ENCODE measurements at regions not wholly inside any gene's neighbourhood (a gene's known extent, or its start where the extent isn't known, plus 50 kb on each side); places are given as distances from the start of the nearest gene placed in this dataset.
A peak's percentile ranks its signal among the peaks of the same experiment; 100 is the strongest.

DNA sequence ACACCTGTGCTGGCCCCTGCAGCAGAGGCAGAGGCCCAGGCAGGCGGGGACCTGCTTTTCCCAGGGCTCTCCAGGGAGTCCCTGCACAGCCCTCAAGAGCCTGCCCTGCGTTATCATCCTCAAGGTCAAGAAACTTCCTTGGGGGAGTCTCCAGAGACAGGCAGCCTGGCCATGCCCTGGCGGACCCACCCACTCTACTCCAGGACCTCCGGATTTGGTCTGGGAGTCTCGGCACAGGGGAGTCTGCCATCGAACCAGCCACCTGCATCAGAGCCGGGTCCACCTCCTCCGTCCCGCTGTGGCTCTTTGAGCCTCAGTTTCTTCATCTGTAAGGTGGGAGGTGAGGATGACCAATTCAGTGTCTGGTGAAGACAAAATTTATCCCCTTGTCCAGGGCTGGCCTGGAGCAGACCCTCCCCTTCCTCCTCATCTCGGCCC, 75.3 kb upstream of the TNRC6C start:
- no peak for DNase-seq

DNA sequence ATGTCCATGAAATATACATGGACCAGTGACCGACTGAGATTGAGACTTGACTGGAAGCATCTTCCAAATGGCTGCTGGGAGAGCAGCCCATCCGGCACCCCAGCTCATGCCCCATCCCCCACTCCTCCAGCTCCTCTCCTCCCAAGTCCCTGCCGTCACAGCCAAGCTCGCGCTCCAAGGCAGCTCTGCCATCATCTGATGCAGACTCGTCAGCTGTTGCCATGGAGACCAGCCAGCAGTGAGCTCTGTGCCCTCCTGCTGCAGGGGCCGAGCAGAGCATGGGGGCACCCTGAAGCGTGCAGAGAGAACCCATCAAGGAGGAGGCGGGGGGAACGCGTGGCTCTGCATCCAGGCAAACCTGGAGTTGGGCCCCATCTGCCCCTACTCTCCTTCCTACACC, 74.5 kb upstream of the TNRC6C start:
- DNase-seq = peak; percentile 14

DNA sequence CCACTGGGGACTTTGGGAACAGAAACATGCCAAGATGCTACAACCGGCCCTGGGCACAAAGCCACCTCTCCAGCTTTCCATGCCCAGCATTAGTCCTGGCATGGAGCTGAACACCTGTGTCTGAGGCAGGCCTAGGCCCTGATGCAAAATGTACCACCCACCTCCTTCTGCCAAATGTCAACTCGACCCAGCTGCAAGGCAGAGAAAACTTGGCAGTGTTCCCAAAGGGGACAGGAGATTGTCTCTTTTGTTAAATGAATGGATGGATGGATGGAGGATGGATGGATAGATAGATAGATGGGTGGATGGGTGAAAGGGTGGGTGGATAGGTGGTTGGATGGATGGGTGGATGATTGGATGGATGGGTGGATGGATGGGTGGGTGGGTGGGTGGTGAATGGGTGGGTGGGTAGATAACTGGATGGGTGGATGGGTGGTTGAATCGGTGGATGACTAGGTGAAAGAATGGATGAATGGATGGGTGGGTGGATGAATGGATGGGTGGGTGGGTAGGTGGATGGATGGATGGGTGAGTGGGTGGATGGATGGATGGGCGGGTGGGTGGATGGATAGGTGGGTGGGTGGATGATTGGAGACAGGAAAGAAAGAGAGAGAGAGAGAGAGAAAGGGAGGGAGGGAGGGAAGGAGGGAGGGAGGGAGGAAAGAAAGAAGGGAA, 73.4 kb upstream of the TNRC6C start:
- DNase-seq = no peak

DNA sequence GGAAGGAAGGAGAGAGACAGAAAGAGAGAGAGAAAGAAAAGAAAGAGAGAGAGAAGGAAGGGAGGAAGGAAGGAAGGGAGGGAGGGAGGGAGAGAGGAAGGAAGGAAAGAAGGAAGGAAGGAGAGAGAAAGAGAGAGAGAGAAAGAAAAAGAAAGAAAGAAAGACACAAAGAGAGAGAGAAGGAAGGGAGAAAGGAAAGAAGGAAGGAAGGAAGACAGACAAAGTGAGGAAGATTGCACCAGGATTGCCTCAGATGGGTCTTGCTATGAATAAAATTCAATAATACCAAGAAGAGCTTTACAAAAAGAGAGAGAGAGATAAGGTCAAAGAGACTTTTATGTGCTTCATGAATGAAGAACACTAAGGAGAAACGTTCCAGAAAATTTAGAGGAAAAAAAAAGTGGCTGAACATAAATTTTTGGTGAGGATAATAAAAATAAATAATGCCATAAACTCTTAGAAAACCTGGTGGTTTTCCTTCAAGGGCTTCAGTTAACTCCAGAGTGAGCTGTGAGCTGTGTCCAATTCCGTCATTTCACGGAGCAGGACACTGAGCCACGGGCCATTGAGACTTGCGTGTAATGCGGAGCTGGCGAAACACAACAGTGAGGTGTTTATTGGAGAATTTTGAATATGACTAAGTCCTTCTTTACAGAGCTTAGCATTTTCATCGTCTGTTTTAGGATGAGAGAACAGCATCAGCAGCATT, 72.7 kb upstream of the TNRC6C start:
- no peak for DNase-seq

DNA sequence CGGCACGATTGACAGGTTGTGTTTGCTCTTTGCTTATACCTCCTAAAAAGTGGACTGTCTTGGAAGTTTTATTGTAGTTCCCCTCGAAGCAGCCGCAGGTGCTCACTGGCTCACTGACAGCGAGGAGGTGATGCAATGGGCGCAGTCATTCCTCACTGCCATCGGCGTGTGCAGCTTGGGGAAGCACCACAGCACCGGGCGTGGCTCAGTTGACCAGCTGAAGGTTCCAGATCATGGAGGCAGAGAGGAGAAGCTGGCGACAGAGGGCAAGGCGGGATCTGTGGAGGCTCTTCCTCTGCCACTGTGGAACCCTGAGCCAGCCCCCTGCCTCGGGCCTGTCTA, 72.1 kb upstream of the TNRC6C start:
- DNase-seq = no peak

DNA sequence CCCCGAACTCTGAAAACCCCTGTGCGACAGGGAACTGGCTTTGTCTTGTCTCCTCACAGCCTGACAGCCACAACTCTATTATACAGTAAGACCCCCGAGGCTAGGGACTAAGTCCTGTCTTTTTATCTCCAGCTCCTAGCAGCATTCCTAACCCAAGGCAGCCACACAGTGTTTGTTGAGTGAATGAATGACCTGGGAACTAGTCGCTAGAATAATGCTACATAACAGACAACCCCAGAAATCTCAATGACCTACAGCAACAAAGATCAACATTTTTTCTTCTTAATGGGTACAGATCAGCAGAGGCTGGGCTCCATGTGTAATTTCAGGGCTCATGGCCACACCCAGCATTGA, 71.4 kb upstream of the TNRC6C start:
- DNase-seq = no peak

DNA sequence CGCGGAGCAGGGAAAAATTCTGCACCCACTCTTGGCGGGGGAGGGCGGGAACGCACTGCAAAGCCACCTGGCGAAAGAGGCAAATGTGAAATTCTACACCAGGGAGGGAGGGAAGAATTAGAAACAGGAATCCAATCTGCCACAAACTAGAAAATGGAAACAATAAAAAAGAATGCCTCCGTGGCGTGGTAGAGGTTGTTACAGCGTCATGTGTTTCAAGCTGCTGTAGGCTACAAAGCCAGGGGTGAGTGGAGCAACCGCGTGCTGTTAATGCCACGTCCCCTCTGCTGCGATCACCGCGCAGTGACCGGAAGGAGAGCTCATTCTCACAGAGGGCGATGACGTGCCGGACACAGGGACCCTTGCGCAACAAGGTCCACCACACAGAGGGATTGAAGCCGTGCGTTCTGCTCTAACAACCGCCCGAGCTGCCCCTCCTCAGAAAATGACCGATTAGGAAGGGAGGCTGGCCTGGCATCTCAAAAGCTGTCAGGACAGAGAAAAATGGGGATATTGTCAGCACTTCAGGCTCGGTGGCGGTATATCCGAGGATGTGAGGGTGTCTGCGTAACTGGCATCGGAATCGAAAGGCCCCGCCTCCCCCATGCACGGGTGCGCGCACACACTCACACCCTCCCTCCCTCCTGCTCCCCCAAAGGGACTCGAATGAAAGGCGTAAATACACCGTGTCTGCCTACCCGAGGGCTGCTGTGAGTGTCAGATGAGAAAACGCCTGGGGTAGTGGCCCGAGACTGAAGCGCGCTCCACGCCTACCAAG, 70.8 kb upstream of the TNRC6C start:
- peak; percentile 36 for DNase-seq

DNA sequence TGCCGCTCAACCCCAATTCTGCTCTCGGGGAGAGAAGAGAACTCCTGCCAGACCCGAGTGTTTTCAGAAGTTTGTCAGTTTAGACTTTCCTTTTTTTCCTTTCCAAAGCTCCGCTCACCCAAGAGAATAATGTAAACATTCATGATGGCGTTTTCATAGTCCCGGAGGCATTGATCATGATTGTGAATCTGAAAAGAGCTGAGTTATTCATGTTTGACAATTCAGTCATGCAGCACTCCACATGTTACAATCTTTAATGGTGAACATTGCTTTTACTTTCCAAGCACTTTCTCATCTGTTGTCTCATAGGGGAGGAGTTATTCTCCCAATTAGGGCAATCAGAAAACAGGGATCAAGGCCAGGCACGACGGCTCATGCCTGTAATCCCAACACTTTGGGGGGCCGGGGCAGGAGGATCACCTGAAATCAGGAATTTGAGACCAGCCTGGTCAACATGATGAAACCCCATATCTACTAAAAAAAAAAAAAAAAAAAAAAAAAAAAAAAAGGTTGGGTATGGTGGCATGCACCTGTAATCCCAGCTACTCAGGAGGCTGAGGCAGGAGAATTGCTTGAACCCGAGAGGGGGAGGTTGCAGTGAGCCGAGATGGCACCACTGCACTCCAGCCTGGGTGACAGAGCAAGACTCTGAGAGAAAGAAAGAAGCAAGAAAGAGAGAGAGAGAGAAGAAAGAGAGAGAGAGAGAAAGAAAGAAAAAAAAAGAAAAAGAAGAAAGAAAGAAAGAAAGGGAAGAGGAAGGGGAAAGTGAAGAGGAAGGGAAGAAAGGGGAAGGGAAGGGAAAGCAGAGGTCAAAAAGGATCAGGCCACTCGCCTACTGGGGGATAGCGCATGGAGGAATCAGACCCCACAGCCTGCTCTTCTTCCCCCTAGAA, 70.0 kb upstream of the TNRC6C start:
- DNase-seq = no peak

DNA sequence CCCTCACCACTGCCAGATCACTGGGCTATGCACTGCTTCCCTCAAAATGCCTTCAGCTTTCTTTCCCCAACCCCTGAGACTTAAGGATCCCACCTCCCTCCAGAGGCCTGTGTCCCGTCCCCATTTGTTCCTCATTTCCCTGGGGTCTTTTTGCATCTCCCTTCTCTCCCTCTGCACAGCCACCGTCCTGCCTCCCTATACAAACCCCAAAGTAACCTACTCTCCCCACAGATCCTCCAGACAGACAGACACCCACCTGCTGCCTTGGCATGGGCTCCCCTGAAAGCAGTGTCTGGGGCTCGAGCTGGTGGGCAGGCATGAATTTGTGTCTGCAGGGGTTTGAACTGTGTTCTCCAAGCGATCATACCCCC, 69.4 kb upstream of the TNRC6C start:
- DNase-seq = no peak

DNA sequence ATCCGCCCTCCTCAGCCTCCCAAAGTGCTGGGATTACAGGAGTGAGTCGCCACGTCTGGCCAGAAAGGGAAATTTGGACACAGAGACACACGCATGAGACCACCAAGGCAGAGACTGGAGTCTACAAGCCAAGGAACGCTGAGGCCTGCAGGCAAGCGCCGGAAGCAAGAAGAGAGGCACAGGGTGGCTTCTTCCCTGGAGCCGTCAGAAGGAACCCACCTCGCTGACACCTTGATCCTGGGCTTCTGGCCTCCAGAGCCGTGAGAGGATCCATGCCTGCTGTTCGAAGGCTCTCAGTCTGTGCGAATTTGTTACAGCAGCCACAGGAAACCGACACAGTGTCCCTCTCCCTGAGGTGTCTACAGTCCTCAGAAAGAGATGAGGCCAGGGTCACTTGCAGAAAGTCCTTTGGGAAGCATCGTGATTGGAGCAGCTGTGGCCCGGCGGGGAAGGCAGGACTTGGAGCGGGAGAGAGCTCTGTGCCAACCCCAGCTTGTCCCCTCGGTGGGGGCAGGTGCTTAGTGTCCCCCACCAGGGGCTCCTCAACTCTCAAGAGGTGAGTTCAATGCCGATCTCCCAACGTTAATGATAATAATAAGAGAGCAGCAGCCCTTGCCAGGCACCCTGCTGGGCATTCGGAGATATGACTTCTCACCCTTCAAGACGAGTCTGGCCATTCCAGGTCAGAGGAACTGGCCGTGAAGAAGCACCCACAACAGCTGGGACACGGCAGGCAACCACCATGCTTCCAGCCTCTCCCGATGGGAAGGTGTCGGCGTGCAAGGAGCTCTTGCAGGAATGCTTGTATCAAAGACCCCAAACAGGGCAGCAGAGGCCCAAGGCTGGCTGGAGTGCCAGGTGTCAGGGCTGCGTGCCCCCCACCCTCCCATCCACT, 68.4 kb upstream of the TNRC6C start:
- DNase-seq = no peak

DNA sequence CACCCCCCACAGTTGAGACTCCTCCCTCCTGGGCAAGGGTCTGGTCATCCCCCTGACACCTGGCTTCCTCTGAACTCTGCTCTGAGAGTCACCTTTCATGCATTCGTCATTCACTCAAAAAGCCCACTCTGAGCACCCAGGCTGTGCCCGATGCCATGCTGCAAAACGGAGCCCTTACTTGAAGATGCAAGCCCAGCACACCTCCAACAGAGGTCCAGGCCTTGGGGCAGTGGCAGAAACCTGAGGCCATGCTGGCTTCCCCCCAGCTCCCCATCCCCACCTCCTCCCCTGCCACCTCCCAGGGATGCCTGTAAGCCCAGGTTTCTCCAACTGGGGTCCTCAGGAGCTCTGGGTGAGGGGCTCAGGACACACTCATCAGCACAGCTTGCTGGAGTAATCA, 67.7 kb upstream of the TNRC6C start:
- DNase-seq = no peak

DNA sequence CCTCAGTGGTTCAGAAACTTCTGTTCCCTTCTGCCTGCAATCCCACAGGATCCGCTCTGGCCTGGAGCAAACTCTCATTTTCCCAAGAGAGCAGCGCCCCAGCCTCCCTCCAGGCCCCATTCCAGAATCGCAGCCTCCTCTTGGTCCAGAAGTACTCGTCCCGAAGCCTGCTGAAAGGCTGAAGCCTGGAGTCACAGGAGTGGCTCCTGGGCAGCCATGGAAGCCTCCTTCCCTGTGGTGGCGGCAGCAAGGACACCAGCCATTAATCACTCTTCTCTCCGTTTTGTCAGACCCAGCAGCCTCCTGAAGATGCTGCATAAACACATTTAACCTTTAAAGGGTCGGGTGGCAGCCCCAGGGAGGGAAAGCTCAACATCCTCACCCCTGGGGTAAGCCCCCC, 66.9 kb upstream of the TNRC6C start:
- DNase-seq = no peak

DNA sequence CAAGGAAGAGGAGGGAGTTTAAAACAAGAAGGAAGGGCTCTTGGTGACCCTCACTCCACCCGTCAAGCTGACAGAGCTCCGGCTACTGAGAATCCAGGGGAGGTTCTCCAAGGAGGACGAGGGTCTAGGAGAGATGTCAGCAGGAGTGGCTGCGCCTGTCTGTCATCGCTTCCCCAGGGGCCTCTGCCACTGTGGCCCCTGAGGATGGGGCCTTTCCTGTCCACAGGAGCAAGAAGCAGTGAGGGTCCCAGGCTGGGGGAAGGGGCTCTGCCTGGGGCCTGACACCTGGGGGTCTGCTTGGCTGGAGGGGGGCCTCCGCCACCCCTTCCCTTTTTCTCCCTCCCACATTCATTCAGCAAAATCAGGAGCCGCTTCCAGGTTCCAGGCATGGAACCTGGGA, 66.5 kb upstream of the TNRC6C start:
- no peak for DNase-seq

DNA sequence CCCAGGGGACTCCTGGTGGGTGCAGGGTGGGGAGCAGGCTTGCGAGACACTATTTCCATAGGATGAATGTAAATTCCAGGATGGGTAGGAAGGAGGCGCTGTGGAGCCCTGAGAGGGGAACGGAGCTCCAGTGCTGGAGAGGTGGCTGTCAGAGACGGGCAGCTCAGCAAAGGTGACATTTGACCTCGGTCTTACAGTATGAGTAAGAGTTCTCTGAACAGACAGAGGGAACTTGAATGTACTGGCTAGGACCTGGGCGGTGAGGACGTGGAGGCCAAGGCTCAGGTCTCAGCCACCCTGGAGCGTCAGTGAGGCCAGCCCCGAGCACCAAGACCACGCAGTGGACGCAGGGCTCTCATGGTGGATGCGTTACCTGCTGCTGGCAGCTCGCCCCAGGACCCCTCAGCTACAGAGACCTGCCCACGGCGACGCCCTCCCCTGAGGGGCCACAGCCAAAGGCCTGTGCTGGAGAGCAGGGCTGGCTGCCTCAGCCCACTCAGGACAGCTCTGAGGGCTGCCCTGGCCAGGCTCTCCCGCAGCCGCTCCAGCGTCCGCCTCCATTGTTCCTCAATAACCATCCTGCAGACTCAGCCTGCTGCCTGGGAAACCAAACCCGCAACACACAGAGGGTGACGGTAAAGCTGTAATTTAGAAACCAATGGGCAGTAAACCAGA, 65.9 kb upstream of the TNRC6C start:
- no peak for DNase-seq

DNA sequence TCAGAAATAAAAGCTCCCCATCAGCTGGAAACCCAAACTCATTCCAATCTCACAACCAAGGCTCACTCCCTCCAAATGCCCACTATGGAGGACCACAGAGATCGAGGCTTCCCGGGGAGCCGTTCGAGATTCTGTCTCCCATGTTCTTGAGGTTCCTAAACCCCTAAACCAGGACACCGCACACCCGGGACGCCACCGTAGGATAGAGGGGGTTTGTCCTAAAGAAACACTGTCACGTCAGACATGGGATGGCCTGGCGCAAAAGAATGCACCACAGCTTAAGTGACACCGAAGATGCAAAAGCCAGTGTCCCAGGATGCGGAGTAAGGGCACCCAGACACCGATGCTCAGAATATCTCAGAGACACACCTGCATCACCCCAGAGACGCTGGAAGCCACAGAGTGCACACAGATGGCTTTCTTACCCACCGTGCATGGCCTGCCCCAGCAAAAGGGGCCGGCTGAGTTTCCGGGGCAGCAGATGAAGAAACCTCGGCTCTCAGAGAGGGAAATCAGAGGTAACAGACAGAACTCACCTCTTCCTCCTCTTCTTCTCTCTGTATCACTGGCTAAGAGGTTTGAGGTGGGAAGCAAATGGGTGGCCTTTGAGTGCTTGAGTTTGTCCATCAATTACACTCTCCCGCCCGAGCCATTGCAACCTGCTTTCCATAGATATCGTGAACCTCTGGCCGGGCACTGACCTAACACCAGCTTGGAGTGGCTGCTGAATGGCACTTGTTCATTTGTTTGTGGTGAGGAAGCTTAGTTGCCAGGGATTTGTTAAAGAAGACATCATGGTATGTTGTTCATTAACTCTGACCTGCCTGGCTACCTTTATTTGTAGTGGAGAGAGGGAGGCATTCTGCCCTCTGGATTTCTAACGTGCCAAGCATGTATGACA, 65.1 kb upstream of the TNRC6C start:
- DNase-seq = no peak

DNA sequence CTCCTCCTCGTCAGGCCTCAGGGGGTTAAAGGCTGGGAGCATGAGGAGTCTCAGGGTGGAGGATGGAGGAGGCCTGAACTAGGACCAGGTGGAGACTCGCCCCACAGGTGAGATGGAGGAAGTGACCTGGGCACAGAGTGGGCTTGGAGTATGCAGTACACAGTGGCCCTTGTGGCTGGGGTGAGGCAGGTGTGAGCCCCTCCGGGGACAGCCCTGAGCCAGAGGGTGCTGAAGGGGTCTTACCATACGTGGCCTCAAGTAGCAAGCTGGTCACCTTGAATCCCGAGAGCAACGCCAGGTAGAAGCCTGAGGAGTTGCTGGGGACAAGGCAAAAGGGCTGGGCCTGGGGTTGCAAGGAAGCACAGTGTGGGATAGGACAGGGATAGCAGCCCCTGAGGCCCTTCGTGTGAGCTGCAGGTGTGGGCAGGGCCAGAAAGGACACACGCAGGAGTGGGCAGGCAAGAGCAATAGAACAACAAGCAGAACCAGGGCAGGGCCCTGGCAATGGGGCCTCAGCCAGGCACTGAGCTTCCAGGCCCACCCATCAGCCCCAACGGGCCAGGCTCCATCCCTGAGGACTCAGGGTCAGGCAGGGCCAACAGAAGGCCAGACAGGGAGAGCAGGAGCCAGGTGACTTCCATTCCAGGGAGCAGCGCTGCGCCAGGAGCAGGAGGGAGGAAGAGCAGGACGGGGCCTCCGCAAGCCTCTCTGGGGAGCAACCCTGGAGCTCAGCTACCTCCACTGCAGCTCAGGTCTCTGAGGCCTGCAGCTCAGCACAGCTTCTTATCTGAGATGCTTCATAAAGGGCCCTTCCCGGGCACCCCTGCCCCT, 64.2 kb upstream of the TNRC6C start:
- no peak for DNase-seq

DNA sequence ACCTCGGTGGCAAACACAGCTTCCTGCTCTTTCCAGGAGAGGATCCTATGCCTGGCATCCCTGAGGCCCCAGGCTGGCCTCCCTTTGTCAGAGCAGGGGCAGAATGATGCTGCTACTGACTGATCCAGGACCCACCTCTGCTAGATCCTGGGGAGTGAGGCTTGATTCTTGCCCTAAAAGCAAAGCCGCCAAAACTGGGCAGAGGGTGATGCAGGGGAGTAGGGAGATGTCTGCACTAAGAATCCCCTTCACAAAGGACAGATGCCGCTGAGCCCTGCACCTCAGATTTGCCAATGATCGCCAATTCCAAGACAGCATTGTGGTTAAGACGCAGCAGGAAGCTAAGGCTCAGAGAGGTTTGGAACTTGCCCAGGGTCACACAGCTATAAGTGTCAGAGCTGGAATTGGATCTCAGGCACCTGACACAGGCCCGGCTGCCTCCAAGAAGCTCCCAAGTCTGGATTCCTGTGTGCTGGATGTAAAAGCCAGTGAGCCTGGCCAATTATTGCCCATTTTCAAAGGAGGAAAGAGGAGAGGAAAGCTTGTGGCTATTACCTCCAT, 60.7 kb upstream of the TNRC6C start:
- no peak for DNase-seq

DNA sequence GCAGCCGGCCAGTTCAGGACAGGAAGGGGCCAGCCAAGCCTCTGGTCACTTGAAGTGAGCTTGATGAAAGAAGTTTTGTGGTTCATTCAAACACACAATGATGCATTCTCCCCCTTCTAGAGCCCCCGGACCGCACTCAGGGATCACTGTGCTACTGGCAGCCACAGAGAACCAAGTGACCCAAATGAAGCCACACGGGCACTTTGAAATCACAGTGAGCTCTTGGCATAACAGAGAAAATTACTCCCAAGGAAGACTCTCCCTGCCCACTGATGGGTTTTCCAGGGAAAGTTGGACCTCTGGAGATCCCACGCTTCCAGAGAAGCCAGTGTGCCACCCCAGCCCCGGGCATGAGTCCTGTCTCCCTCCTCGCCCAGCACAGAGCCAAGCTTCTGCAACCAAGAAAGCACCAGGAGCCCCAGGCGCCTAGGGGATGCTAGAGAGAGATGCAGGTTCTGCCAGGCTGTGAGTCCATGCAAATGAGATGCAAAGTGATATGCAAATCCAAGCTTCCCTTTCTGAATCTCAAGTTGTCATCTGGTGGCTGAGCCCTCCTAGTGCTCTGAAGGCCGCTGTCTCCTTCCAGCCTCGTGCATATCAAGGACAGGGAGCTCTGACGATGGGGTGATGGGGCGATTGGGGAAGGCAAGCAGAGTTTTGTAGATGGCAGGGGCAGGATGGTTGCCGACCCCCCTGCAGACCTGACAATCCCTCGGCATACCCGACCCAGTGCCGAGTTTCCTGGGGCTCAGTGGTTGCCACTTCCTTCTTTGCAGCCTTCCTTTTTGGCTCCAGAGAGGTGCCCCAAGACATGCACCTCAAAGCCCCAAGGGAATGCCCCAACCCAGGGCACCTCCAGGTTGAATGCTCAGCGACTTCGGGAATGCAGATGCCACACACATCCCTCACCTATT, 59.7 kb upstream of the TNRC6C start:
- DNase-seq = no peak

Data from fibroblast of skin of right quadriceps (primary cell).